H9 (cell line): ENCODE measurements at regions not wholly inside any gene's neighbourhood (a gene's known extent, or its start where the extent isn't known, plus 50 kb on each side); places are given as distances from the start of the nearest gene placed in this dataset.

Experiments used
- DNase-seq: peaks from one replicate; pipeline ENCODE4 v3.0.0-alpha.2; 2017
- H2AFZ ChIP-seq: one replicate; pipeline ENCODE4 v1.6.1; 2013; ENCODE audit warnings: mild to moderate bottlenecking, low read length, control low read depth, moderate library complexity
- H2AK5ac ChIP-seq: 2 replicates; pipeline ENCODE4 v1.6.1; 2013; ENCODE audit warnings: low read length, control low read depth, mixed read lengths; ENCODE audit not compliant: insufficient read length
- H2BK120ac ChIP-seq: one replicate; pipeline ENCODE4 v1.6.1; 2013; ENCODE audit warnings: low read depth, mild to moderate bottlenecking, low read length, control low read depth, inconsistent platforms; ENCODE audit not compliant: poor library complexity, severe bottlenecking
- H2BK12ac ChIP-seq: 2 replicates; pipeline ENCODE4 v1.6.1; 2013; ENCODE audit warnings: low read length, control low read depth, mixed read lengths, low read depth; ENCODE audit not compliant: insufficient read length
- H2BK15ac ChIP-seq: 2 replicates; pipeline ENCODE4 v1.6.1; 2013; ENCODE audit warnings: low read depth, low read length, control low read depth
- H2BK20ac ChIP-seq: one replicate; pipeline ENCODE4 v1.6.1; 2013; ENCODE audit warnings: low read depth, mild to moderate bottlenecking, low read length, control low read depth, inconsistent platforms; ENCODE audit not compliant: poor library complexity, severe bottlenecking
- H2BK5ac ChIP-seq: 2 replicates; pipeline ENCODE4 v1.6.1; 2013; ENCODE audit warnings: low read length, control low read depth, mixed read lengths; ENCODE audit not compliant: insufficient read length
- H3K14ac ChIP-seq: 2 replicates; pipeline ENCODE4 v1.6.1; 2013; ENCODE audit warnings: low read length, control low read depth; ENCODE audit not compliant: insufficient read depth
- H3K18ac ChIP-seq: 2 replicates; pipeline ENCODE4 v1.6.1; 2013; ENCODE audit warnings: low read depth, mild to moderate bottlenecking, mixed read lengths, low read length, control low read depth; ENCODE audit not compliant: insufficient read length
- H3K23ac ChIP-seq: 2 replicates; pipeline ENCODE4 v1.6.1; 2013; ENCODE audit warnings: low read length, control low read depth, mixed read lengths, low read depth; ENCODE audit not compliant: insufficient read length
- H3K23me2 ChIP-seq: 2 replicates; pipeline ENCODE4 v1.6.1; 2013; ENCODE audit warnings: low read depth, mild to moderate bottlenecking, mixed read lengths, low read length, control low read depth; ENCODE audit not compliant: insufficient read length, poor library complexity, severe bottlenecking
- H3K27ac ChIP-seq: 2 replicates; pipeline ENCODE4 v1.5.1; 2013; ENCODE audit warnings: low read length, control low read depth, mixed read lengths, low read depth; ENCODE audit not compliant: insufficient read length
- H3K27me3 ChIP-seq: 2 replicates; pipeline ENCODE4 v1.6.1; 2013; ENCODE audit warnings: low read length, control low read depth, inconsistent platforms; ENCODE audit not compliant: insufficient read depth
- H3K4ac ChIP-seq: 2 replicates; pipeline ENCODE4 v1.6.1; 2013; ENCODE audit warnings: low read depth, mild to moderate bottlenecking, control low read depth, inconsistent platforms, low read length, moderate library complexity
- H3K4me1 ChIP-seq: 2 replicates; pipeline ENCODE4 v1.6.1; 2013; ENCODE audit warnings: low read length, control low read depth, inconsistent platforms; ENCODE audit not compliant: insufficient read depth
- H3K4me2 ChIP-seq: 2 replicates; pipeline ENCODE4 v1.6.1; 2013; ENCODE audit warnings: low read length, control low read depth, mixed read lengths; ENCODE audit not compliant: insufficient read length, insufficient read depth
- H3K56ac ChIP-seq: 2 replicates; pipeline ENCODE4 v1.6.1; 2013; ENCODE audit warnings: low read depth, mild to moderate bottlenecking, mixed read lengths, low read length, control low read depth; ENCODE audit not compliant: insufficient read length
- H3K79me1 ChIP-seq: 2 replicates; pipeline ENCODE4 v1.6.1; 2013; ENCODE audit warnings: low read depth, mild to moderate bottlenecking, moderate library complexity, low read length, control low read depth, inconsistent platforms; ENCODE audit not compliant: insufficient read depth, poor library complexity, severe bottlenecking
- H3K79me2 ChIP-seq: 2 replicates; pipeline ENCODE4 v1.6.1; 2013; ENCODE audit warnings: low read length, control low read depth, inconsistent platforms; ENCODE audit not compliant: insufficient read depth
- H3K9ac ChIP-seq: 2 replicates; pipeline ENCODE4 v1.6.1; 2013; ENCODE audit warnings: low read length, control low read depth, mixed read lengths; ENCODE audit not compliant: insufficient read length; ENCODE audit errors: extremely low read depth
- H3K9me3 ChIP-seq: one replicate; pipeline ENCODE4 v1.6.1; 2013; ENCODE audit warnings: low read depth, low read length, inconsistent platforms; ENCODE audit not compliant: control insufficient read depth
- H3T11ph ChIP-seq: one replicate; pipeline ENCODE4 v1.6.1; 2013; ENCODE audit warnings: mild to moderate bottlenecking, low read length, control low read depth, inconsistent platforms
- H4K20me1 ChIP-seq: one replicate; pipeline ENCODE4 v1.6.1; 2013; ENCODE audit not compliant: control insufficient read depth, insufficient read length, insufficient read depth
- H4K5ac ChIP-seq: 2 replicates; pipeline ENCODE4 v1.6.1; 2013; ENCODE audit warnings: low read depth, mild to moderate bottlenecking, mixed read lengths, low read length, control low read depth; ENCODE audit not compliant: insufficient read length
- H4K8ac ChIP-seq: replicated peaks from 2 replicates; pipeline ENCODE4 v1.6.1; 2013; ENCODE audit warnings: low read length, control low read depth, mixed read lengths, low read depth; ENCODE audit not compliant: insufficient read length
- H4K91ac ChIP-seq: 2 replicates; pipeline ENCODE4 v1.6.1; 2013; ENCODE audit warnings: low read depth, mild to moderate bottlenecking, moderate library complexity, mixed read lengths, low read length, control low read depth; ENCODE audit not compliant: insufficient read length
- H3K27ac Mint-ChIP-seq, 3 experiments: 2 replicates in 2 of 3; 3 replicates in 1 of 3; pipeline ENCODE4 v1.8.0; 2020 to 2021; ENCODE audit warnings: mixed read lengths in 3 of 3, mild to moderate bottlenecking in 1 of 3, moderate library complexity in 1 of 3
- H3K27me3 Mint-ChIP-seq: 2 replicates; pipeline ENCODE4 v1.8.0; 2021; ENCODE audit warnings: low read depth, mild to moderate bottlenecking, moderate library complexity, mixed read lengths
- H3K36me3 Mint-ChIP-seq, 3 experiments: 2 replicates in 2 of 3; 3 replicates in 1 of 3; pipeline ENCODE4 v1.8.0; 2020 to 2021; ENCODE audit warnings: low read depth in 3 of 3, mixed read lengths in 3 of 3; ENCODE audit not compliant: insufficient read depth in 1 of 3
- H3K4me1 Mint-ChIP-seq, 2 experiments: 2 replicates each; pipeline ENCODE4 v1.8.0; 2020; ENCODE audit warnings: mixed read lengths in 2 of 2
- H3K4me3 Mint-ChIP-seq, 2 experiments: 2 replicates in 1 of 2; 3 replicates in 1 of 2; pipeline ENCODE4 v1.8.0; 2020 to 2021; ENCODE audit warnings: mild to moderate bottlenecking in 2 of 2, mixed read lengths in 2 of 2, moderate library complexity in 1 of 2
- H3K9me3 Mint-ChIP-seq, 2 experiments: 2 replicates in 1 of 2; 3 replicates in 1 of 2; pipeline ENCODE4 v1.8.0; 2020; ENCODE audit warnings: mild to moderate bottlenecking in 2 of 2, mixed read lengths in 2 of 2, moderate library complexity in 1 of 2
- WGBS: extraction: QIAGEN DNeasy Blood & Tissue Kit; methylation state at CpG from one replicate; pipeline ENCODE4 v1.1.7; 2013; ENCODE audit warnings: missing lambda C conversion rate, low lambda C conversion rate, mixed read lengths; ENCODE audit not compliant: insufficient read length; ENCODE audit errors: extremely low coverage; 5-methylcytosine and 5-hydroxymethylcytosine counted together
- TF ChIP-seq, protein P1 (sequence below): fragments of 200-600 bp; sonication (generic); conservative IDR thresholded peaks from 3 replicates; pipeline ENCODE4 v1.8.0; 2021; ENCODE audit warnings: antibody characterized with exemption, mild to moderate bottlenecking

DNA sequence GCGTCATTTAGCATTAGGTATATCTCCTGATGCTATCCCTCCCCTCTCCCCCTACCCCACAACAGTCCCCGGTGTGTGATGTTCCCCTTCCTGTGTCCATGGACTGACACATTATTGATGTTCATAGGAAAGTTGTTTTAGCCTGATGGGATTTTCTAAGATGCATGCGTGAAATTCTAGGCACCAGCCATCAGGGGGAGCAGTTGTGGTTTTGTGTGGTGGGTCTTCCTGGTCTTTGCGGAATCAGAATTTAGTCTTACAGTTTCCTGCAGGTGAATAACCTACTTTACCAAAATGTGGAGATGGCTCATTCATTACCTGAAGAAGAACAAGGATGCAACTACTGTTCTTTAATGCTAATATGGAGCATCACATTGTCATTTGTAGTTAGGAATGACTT is 455.0 kb upstream of the THBS1 start:
- Histone ChIP-seq H3K18ac (no peak overlapping the region), H2AK5ac (no peak overlapping the region), H3K79me2 (no peaks in the 10 kb centered on the region), H2BK5ac (no peak overlapping the region), H2BK20ac (no peak overlapping the region), H3K23ac (no peak overlapping the region), H2BK15ac (no peak overlapping the region), H2BK12ac (no peak overlapping the region), H3T11ph (no peak overlapping the region), H3K14ac (no peak overlapping the region), H3K27ac (no peak overlapping the region), H3K23me2 (no peaks in the 10 kb centered on the region), H2AFZ (no peak overlapping the region), H3K4me1 (peaks cover 4% of the 10 kb centered on the region; the same call in 1 of the 2 replicates), H4K20me1 (no peaks in the 10 kb centered on the region), H3K4ac (no peak overlapping the region), H3K4me2 (no peak overlapping the region), H4K5ac (no peak overlapping the region), H4K8ac (no peak overlapping the region), H4K91ac (no peak overlapping the region), H3K56ac (no peak overlapping the region), H3K9ac (no peak overlapping the region), H3K27me3 (no peaks in the 10 kb centered on the region), H2BK120ac (no peak overlapping the region), H3K79me1 (no peaks in the 10 kb centered on the region), H3K9me3 (no peaks in the 10 kb centered on the region)
- 0 out of 2 replicates have a peak, but pooled peaks cover 1% of the 10 kb centered on the region for H3K27me3 Mint-ChIP-seq
- peaks cover 9 to 16% of the 10 kb centered on the region in 2 experiments for H3K4me1 Mint-ChIP-seq
- TF ChIP-seq, protein P1, sequence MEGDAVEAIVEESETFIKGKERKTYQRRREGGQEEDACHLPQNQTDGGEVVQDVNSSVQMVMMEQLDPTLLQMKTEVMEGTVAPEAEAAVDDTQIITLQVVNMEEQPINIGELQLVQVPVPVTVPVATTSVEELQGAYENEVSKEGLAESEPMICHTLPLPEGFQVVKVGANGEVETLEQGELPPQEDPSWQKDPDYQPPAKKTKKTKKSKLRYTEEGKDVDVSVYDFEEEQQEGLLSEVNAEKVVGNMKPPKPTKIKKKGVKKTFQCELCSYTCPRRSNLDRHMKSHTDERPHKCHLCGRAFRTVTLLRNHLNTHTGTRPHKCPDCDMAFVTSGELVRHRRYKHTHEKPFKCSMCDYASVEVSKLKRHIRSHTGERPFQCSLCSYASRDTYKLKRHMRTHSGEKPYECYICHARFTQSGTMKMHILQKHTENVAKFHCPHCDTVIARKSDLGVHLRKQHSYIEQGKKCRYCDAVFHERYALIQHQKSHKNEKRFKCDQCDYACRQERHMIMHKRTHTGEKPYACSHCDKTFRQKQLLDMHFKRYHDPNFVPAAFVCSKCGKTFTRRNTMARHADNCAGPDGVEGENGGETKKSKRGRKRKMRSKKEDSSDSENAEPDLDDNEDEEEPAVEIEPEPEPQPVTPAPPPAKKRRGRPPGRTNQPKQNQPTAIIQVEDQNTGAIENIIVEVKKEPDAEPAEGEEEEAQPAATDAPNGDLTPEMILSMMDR, result peak; percentile 78
- no peak overlapping the region for H3K27ac Mint-ChIP-seq
- H3K9me3 Mint-ChIP-seq, result no peaks in the 10 kb centered on the region; a peak in 1 of 5 replicates
- H3K36me3 Mint-ChIP-seq, result no peaks in the 10 kb centered on the region; a peak in 1 of 7 replicates
- no peak overlapping the region for H3K4me3 Mint-ChIP-seq
- peak; percentile 53 for DNase-seq
- WGBS, result no CpG with 5 or more reads among the region's 4 CpGs
